HUES64 (cell line): ENCODE measurements at regions not wholly inside any gene's neighbourhood (a gene's known extent, or its start where the extent isn't known, plus 50 kb on each side); places are given as distances from the start of the nearest gene placed in this dataset.

Experiments
- H3K27ac ChIP-seq: 2 replicates; pipeline ENCODE4 v1.7.0; 2013; ENCODE audit warnings: low read depth, low read length, inconsistent platforms
- H3K27me3 ChIP-seq: 2 replicates; pipeline ENCODE4 v1.6.1; 2013; ENCODE audit warnings: mild to moderate bottlenecking, low read length; ENCODE audit not compliant: insufficient read depth
- H3K36me3 ChIP-seq: 2 replicates; pipeline ENCODE4 v1.6.1; 2013; ENCODE audit warnings: mild to moderate bottlenecking, low read length; ENCODE audit not compliant: insufficient read depth
- H3K4me1 ChIP-seq: 2 replicates; pipeline ENCODE4 v1.6.1; 2013; ENCODE audit warnings: mild to moderate bottlenecking, low read length, moderate library complexity; ENCODE audit not compliant: insufficient read depth
- H3K4me3 ChIP-seq: 2 replicates; pipeline ENCODE4 v1.5.1; 2013; ENCODE audit warnings: mild to moderate bottlenecking, low read length, moderate library complexity
- H3K9ac ChIP-seq: 2 replicates; pipeline ENCODE4 v1.6.1; 2013; ENCODE audit warnings: mild to moderate bottlenecking, low read depth, low read length
- H3K9me3 ChIP-seq: 2 replicates; pipeline ENCODE4 v1.6.1; 2013; ENCODE audit warnings: low read depth, low read length; ENCODE audit not compliant: insufficient read depth
- WGBS: fragments of 150-250, 120-280 bp; methylation state at CpG from one replicate; pipeline ENCODE4 v1.1.7; 2013; ENCODE audit warnings: missing lambda C conversion rate; 5-methylcytosine and 5-hydroxymethylcytosine counted together

DNA sequence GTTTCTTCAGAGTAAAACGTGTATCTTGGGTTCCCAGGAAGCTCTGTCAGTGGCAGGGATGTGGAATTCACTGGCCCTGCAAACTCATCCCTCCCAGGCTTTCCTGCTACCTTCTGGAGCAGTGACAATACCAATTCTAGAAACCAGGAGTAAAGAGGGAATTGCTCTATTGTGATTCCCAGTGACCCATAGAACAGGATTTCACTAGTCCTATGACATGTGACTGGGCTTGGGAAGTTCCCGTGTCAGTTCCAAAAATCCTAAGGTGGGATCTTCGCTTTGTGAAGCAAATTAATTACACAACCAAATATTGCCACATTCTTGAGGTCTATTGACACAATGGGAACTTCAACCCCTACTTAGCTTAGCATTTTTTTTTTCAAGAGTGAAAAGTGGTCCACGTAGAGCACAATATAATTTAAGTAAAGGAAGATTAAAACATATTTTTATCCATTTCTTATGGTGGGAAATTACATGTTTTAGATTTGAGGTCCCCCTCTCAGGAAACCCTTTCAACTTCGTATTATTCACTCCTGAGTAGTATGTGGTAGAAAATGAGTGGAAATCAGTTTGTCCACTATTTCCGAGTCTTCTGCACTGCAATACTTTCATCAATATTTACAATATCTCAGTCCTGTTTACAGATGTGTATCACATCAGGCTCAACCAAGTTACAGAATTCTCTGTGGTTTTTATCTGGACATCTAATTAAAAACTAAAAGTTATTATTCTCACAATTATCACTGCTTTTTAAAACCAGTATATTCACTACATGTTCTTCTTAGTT lies 88.9 kb upstream of the SOX5 start:
- Histone ChIP-seq H3K4me3 (no peak overlapping the region), H3K9ac (no peak overlapping the region), H3K36me3 (no peaks in the 10 kb centered on the region), H3K27me3 (no peaks in the 10 kb centered on the region), H3K4me1 (peaks cover 3% of the 10 kb centered on the region; the same call in 1 of the 2 replicates), H3K9me3 (no peaks in the 10 kb centered on the region), H3K27ac (no peak overlapping the region)
- 80% methylated on average over 4 of the region's 6 CpGs for WGBS

DNA sequence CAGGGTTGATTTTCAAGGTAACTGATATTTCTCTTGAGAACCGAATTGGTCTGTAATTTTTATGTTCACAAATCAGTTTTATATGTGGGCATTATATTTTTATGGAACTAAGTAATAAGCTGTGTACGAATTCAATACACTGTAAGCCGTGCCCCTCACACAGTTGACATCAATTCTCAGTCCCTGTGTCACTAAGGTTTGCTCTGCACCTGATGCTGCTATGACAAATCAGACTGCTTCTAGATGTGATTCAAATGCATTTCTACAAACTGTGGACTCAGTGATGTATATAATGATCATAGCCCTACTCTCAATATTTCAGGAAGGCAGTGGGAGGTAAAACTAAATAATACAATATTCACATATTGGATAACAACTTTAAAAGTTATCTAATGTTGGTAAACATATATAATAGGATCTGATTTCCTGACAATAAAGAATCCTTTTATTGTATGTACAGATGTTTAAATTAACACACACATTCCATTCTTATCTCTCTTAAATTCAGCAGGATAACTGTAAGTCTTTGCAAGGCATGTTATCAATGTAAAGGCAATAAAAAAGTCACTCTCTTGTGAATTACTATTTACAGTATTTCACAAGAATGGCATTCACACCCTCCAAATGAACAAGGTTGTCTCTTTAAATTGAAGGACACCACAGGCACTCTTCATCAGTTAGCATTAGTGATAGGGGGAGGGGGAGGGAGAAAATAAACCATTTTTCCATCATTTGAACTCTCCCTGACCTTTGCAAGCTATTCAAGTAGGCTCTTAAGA lies 87.2 kb upstream of the SOX5 start:
- H3K36me3 ChIP-seq: no peaks in the 10 kb centered on the region
- H3K9me3 ChIP-seq: no peaks in the 10 kb centered on the region
- H3K4me3 ChIP-seq: no peak overlapping the region
- H3K9ac ChIP-seq: no peak overlapping the region
- peaks cover 3% of the 10 kb centered on the region; the same call in 1 of the 2 replicates for H3K4me1 ChIP-seq
- no peak overlapping the region for H3K27ac ChIP-seq
- H3K27me3 ChIP-seq: no peaks in the 10 kb centered on the region
- 96% methylated on average over 3 of the region's 3 CpGs for WGBS

DNA sequence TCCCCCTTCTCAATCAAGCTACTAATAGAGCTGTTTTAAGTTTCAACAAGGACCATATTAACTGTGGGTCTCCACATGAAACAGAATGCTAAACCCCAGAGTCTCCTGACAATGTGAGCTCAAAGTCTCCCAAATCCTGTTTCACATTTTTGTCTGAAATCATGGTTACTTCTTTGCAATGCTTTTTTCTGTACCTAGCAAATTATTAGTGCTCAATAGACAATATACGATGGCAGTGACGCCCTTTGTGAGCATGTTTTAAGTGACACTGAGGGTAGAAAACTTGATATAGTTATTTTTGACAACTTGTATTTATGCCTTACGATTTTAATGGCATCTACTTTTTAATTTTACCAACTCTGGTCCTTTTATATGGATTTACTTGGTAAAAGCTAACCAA lies 85.4 kb upstream of the SOX5 start:
- H3K36me3 ChIP-seq: no peaks in the 10 kb centered on the region
- H3K27me3 ChIP-seq: no peaks in the 10 kb centered on the region
- no peak overlapping the region for H3K4me3 ChIP-seq
- H3K27ac ChIP-seq: no peak overlapping the region
- no peak overlapping the region for H3K9ac ChIP-seq
- H3K4me1 ChIP-seq: peaks cover 3% of the 10 kb centered on the region; the same call in 1 of the 2 replicates
- no peaks in the 10 kb centered on the region for H3K9me3 ChIP-seq
- 93% methylated on average over 2 of the region's 3 CpGs for WGBS

DNA sequence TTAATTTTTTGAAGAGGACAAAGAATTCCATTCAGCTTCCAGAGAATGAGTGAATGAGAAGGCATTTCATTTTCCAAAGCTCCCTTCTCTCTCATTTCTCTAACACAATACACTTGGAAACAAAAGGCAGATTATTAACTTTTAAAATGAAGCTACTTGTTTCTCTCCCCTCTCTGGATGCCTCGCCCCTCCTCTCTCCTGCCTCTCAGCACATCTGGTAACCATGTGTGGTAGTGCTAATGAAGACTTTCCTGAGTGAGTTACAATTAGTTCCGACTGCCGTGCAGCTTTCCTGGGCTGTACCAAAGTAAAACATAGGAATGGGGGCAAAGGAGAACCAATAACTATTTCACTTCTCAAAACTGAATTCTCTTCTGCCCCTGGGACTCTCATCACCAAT lies 84.7 kb upstream of the SOX5 start:
- no peak overlapping the region for H3K27ac ChIP-seq
- 72% methylated on average over 2 of the region's 3 CpGs for WGBS

DNA sequence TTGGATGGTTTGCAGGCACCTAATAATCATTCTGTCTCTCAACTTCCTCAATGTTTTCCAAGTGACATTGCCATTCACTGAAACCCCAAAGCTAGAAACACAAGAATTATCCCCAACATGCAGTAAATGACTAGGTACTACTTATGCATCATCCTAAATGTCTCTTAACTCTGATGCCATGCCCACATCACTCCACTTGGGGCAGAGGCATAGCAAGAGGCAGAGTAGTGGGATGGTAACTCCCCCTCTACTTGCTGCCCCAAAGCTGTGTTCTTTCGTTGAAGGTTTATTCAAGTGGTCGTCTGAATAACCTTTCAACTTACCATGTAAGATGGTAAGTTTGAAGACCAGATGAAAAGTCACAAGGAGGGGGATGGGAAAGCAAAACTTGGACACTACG lies 77.9 kb upstream of the SOX5 start:
- no peaks in the 10 kb centered on the region for H3K27me3 ChIP-seq
- no peak overlapping the region for H3K4me3 ChIP-seq
- no peak overlapping the region for H3K9ac ChIP-seq
- H3K27ac ChIP-seq: no peak overlapping the region
- H3K4me1 ChIP-seq: 0 out of 2 replicates have a peak, but pooled peaks cover 3% of the 10 kb centered on the region
- 94% methylated on average over 1 of the region's 3 CpGs for WGBS
- H3K36me3 ChIP-seq: no peaks in the 10 kb centered on the region
- no peaks in the 10 kb centered on the region for H3K9me3 ChIP-seq

More for the DNA sequence above, 84.7 kb upstream of the SOX5 start:
- H3K4me1 ChIP-seq: peaks cover 3% of the 10 kb centered on the region; the same call in 1 of the 2 replicates
- H3K4me3 ChIP-seq: no peak overlapping the region
- H3K9ac ChIP-seq: no peak overlapping the region
- H3K36me3 ChIP-seq: no peaks in the 10 kb centered on the region
- no peaks in the 10 kb centered on the region for H3K9me3 ChIP-seq
- H3K27me3 ChIP-seq: no peaks in the 10 kb centered on the region

DNA sequence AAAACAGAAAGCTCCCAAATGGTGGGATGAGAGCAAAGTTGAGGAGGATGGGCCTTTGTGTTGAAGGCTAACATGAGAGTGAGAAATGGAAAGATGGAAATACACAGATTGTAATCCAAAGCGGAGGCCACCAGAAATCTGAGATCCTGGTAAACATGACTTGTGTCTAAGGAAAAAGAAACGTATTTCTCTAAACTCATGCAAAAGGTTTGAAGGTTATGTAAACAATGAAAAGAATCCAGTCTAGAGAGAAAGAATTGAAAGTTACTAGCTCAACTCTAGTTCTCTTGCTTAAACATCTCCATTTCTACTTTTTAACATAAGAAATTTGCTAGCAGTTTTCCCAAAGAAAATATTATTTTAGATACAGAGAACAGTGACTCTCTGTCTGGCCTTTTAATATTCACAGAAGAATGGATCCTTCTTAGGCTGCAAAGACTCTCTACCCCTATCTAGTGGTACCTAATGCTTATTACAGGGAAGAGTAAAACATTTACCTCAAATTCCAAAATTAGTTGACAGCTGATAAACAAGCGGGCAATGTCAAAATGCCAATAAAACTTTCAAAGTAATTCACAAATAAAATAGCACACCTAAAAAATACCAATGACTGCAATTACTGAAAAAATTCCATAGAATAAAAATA lies 75.8 kb upstream of the SOX5 start:
- Histone ChIP-seq H3K9ac (no peak overlapping the region), H3K4me3 (no peak overlapping the region), H3K9me3 (no peaks in the 10 kb centered on the region), H3K27me3 (no peaks in the 10 kb centered on the region), H3K27ac (no peak overlapping the region), H3K36me3 (no peaks in the 10 kb centered on the region), H3K4me1 (peaks cover 9% of the 10 kb centered on the region)
- 80% methylated on average over 3 of the region's 3 CpGs for WGBS

DNA sequence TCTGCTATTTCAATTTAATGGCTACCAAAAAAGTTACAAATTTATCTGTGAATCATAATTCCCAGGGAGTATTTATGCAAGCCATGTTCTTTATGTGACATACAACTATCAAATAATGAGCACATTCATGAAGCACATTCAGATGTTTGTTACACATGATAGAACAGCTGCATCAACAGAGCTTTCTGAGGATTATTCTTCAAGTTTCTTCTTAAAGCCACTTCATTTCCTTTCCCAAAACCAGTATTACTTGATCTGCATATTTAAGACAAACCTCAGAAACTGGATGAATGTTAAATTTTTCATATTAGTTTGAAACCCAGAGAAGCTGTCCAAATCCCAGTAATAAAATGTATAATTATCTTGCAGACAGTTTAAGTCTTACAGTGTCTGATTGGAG lies 73.6 kb upstream of the SOX5 start:
- H3K9ac ChIP-seq: no peak overlapping the region
- H3K36me3 ChIP-seq: no peaks in the 10 kb centered on the region
- peaks cover 17% of the 10 kb centered on the region for H3K4me1 ChIP-seq
- no peak overlapping the region for H3K27ac ChIP-seq
- no peak overlapping the region for H3K4me3 ChIP-seq
- no peaks in the 10 kb centered on the region for H3K27me3 ChIP-seq
- H3K9me3 ChIP-seq: no peaks in the 10 kb centered on the region

DNA sequence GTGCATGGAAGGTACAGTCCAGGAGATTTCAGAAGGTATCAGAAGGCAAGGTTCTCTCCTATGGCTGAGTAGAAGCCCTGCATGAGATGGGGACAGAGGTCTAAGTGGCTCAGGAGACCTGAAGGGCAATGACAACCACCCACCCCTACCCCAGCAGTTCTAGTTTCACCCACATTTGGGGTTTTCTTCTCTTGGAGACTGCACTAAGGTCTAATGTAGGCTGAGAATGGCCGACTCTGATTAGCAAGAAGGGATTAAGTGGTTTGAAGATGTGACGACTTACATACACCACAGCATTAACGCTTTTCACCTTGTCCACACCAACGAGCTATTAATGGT lies 71.7 kb upstream of the SOX5 start:
- no peak overlapping the region for H3K27ac ChIP-seq
- H3K36me3 ChIP-seq: no peaks in the 10 kb centered on the region
- H3K9ac ChIP-seq: no peak overlapping the region
- peaks cover 11% of the 10 kb centered on the region for H3K27me3 ChIP-seq
- H3K4me3 ChIP-seq: no peak overlapping the region
- no peaks in the 10 kb centered on the region for H3K9me3 ChIP-seq
- H3K4me1 ChIP-seq: peaks cover 18% of the 10 kb centered on the region
- WGBS: 90% methylated on average over 3 of the region's 4 CpGs

DNA sequence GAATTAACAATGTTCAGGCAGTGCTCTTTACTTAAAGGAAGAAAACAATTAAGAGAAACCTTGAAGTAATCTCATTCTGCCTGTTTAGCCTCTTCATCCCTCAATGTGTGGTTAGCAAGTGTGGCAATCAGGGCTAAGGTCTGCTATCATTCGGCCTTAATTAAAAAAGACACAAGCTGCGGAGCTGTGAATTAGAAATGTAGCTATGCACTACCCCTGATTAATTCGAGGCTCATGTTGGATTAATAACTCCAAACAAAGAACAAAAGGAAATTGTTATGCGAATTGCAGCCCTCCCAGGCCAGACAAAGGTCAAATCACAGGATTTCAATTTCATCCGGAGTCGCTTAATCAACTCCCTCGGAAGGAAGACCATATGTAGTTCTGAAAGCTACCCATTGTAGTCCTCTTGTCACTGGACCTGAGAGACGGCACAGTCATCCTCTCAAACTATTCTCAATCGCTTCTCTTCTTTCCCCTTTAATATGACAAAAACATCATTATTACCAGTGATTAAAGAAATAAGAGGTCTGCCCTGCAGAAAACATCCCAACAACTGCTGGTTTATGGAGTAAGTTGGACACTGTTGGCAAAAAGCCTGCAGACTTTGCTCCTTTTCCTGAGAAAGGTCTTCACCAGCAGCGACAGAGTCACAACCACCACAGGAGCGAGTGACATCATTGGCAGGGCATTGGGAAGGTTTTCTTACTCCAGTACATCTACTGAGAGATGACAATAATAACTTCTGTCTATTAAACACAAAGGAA lies 71.1 kb upstream of the SOX5 start:
- H3K9me3 ChIP-seq: no peaks in the 10 kb centered on the region
- H3K36me3 ChIP-seq: no peaks in the 10 kb centered on the region
- no peak overlapping the region for H3K9ac ChIP-seq
- 92% methylated on average over 11 of the region's 11 CpGs for WGBS
- H3K4me3 ChIP-seq: no peak overlapping the region
- peaks cover 23% of the 10 kb centered on the region for H3K4me1 ChIP-seq
- peaks cover 16% of the 10 kb centered on the region for H3K27me3 ChIP-seq
- no peak overlapping the region for H3K27ac ChIP-seq

DNA sequence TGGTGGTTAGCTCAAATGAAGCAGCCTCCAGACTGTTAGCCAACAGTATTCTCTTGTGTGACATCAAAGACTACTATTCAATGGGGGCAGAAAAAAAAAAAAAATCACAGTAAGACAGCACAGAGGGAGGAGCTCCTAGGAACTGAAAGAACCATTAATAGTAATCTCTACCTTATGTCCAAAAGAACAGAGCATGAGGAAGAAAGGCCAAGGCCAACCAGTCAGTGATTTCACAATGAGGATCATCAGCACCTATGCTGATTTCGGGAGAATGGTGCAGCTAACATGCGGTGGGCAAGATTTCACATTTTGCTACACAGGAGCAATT lies 66.3 kb upstream of the SOX5 start:
- Histone ChIP-seq H3K27me3 (peaks cover 33% of the 10 kb centered on the region), H3K27ac (no peak overlapping the region), H3K9me3 (no peaks in the 10 kb centered on the region), H3K9ac (no peak overlapping the region), H3K36me3 (no peaks in the 10 kb centered on the region), H3K4me3 (no peak overlapping the region), H3K4me1 (peaks cover 34% of the 10 kb centered on the region)
- WGBS: 89% methylated on average over 2 of the region's 2 CpGs
